NCI-H1930 (cell line): ENCODE measurements at regions not wholly inside any gene's neighbourhood (a gene's known extent, or its start where the extent isn't known, plus 50 kb on each side); places are given as distances from the start of the nearest gene placed in this dataset.
"Not testable (repeated sequence)": the region's sequence is repeated elsewhere in the genome, so short reads cannot be mapped to it uniquely, and the experiment has no call there.

Experiments used
- DNase-seq, 2 experiments: peaks; one replicate each; lab custom pipeline; 2025; lab: John Stamatoyannopoulos, UW

GRCh38 chr5:99061299-99061698 is 132.5 kb upstream of the CHD1 start:
- DNase-seq = no peak

DNA sequence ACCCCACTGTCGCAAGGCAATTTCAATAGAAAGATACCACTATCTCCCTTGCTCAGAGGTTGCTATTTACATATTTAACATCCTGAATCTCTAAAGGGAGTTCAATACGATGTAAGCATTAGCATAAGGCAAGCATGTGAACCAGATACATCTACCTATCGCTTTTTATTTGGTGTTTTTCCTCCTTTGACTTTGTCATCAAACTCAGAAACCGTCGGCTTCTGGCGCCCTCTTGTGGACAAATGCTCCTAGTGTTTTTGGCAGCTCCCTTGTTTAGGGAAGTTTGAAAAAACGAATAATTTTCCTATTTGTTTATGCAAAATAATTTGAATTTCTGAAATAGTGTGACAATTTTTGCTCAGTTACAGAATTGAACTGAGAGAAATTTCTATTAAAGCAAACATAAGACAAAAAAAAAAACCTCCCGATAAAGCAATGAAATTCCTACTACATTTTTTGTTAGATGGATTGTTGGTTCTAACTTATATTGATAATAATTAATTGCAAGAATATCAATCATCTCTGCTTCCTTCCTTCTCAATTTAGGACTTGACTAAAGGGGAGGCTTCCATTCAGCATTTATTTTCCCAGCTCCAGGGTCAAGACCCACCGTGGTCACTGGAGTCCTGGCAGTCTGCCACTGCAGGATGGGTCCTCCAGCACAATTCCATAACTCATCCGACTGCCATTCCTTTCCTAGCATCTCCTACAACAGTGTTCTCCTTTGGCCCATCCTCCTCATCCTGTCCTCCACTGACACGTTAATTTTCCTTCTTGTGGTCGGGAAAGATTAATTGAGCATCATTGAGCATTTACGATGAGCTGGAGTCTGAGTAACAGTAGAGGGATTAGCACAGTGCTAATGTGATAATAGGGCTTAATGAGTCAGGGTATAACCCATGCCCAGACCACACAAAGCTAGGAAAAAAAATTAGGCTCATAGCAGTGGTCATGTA is 131.8 kb upstream of the CHD1 start:
- peak; percentile 2 to 25 for DNase-seq

- DNase-seq = no peak
Measured at GRCh38 chr5:99059685-99060084, 130.9 kb upstream of the CHD1 start.

DNA sequence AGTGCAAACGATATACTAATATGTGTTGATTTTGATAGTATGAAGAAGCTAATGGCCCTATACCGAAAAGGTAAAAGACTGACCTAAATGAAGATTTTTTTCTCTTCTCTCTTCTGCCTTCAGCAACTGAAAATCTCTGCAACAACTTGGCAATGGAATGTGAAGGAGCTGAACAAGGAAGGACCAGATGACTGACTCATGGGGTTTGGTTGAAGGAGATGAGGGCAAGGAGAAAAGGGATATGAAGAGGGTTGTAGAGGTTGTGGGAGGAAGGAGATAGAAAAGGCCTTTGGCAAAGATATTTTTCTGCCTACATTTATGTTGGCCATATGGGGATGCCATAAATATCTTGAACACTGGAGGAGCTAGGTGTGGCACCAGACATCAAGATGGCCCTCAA is 129.7 kb upstream of the CHD1 start:
- no peak for DNase-seq

DNA sequence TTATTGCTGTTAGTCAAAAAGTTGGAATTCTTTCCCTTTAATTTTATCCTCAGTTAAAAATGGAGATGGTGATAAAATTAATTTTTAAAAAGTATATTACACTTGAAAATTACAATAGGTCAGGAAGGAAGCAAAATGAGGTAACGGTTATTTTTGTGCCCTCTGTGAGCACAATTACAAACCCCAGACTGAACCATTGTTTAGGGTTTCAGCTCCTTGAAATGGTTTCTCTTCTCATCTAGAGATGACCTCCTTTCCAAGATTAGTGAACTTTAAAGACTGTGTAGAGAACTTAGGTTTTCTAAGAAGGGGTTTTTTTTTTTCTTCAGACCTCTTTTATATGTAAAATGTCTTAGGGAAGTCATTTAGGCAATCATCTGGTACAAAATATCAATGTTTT is 126.2 kb upstream of the CHD1 start:
- no peak for DNase-seq

GRCh38 chr5:99045871-99046270 is 117.1 kb upstream of the CHD1 start:
- no peak for DNase-seq

- not testable (repeated sequence) for DNase-seq
Measured at GRCh38 chr5:99043257-99043656, 114.5 kb upstream of the CHD1 start.

GRCh38 chr5:99037668-99038067 is 108.9 kb upstream of the CHD1 start:
- no peak for DNase-seq

DNA sequence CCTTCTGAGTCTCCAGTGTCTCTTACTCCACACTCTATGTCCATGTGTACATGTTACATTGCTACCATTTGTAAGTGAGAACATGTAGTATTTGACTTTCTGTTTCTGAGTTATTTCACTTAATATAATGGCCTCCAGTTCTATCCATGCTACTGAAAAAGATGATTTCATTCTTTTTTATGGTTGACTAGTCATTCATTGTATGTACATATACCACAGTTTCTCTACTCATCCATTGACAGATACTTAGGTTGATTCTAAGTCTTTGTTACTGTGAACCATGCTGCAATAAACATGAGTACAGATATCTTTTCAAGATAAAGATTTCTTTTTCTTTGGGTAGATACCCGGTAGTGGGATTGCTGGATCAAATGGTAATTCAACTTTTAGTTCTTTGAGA is 107.1 kb upstream of the CHD1 start:
- no peak for DNase-seq

GRCh38 chr5:99034336-99034735 is 105.5 kb upstream of the CHD1 start:
- DNase-seq = no peak

- no peak for DNase-seq
Measured at GRCh38 chr5:99033014-99033900, 104.5 kb upstream of the CHD1 start.

GRCh38 chr5:99032234-99033013 is 103.6 kb upstream of the CHD1 start:
- DNase-seq = peak; percentile 2

DNA sequence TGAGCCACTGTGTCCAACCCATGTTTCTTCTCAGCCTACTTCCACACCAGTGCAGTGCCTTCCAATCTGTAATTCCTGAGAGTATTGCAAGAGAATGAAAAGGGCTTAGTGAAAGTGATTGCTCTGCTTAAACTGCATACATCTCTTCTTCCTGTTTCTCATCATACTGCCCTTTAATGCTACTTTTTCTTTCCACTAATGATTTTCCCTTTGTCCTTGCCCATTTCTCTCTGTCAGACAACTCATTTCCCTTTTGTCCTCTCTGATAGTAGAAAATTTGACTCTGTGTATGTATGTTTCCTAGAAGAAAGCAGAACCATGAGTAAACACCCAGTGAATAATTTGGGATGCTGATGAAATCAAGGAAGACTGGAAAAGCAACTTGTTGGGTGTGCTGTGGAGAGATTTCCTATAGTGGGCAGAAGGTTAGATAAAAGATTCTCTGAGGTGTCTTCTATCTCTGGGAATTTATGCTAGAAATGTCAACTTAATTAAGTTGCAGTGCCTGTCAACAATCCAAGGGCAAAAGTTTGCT is 102.2 kb upstream of the CHD1 start:
- no peak for DNase-seq

DNA sequence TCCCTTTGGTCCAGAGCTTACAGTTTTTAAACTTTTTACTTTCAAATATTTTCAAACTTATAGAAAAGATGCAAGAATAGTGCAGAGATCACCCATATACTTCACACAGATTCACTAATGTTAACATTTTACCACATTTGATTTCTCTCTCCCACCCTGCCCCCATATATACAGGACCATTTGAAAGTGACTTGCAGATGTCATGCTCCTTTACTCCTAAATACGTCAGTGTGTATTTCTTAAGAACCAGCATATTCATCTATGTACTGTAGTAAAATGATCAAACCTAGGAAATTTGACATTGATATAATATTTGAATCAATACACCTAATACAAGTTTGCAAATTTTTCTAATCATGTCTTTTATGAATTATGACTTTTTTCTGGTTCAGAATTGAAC is 100.4 kb upstream of the CHD1 start:
- DNase-seq = no peak

- not testable (repeated sequence) for DNase-seq
Measured at GRCh38 chr5:99028170-99028569, 99.4 kb upstream of the CHD1 start.

GRCh38 chr5:99025298-99026045 is 96.7 kb upstream of the CHD1 start:
- no peak for DNase-seq

DNA sequence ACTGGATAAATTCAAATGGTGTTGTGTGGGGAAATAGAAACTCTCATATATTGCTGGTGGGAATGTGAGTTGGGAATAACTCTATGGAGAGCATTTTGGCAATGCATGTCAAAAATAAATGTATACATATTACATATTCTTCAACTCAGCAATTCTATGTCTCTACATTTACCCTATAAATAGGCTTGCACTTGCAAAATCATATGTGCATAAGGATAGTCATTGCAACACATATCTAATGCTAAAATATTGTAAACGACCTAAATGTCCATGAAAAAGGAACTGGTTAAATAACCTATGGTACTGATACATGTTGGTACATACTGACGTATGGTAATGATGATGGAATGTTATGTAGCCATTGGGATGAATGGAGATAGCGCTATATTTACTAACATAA is 94.5 kb upstream of the CHD1 start:
- DNase-seq = no peak

DNA sequence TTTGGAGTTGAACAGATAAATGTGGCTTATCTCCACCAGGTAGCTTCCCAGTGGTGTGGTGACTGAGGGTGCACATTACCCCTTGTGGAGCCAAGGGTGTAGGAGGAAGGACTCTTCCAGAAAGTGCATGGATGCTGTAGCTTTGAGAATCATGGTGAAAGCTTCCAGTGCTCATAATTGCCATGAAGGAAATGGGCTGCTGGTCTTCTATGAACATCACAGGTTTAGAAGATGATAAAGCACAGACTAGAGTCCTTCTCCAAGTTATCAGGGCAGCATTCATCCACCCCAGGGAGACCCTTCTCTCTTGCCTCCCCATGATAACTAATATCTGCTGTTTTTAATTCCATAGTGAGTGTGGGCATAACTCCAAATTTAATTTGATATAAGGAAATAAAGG is 93.4 kb upstream of the CHD1 start:
- no peak for DNase-seq

GRCh38 chr5:99020698-99021048 is 91.9 kb upstream of the CHD1 start:
- no peak for DNase-seq

DNA sequence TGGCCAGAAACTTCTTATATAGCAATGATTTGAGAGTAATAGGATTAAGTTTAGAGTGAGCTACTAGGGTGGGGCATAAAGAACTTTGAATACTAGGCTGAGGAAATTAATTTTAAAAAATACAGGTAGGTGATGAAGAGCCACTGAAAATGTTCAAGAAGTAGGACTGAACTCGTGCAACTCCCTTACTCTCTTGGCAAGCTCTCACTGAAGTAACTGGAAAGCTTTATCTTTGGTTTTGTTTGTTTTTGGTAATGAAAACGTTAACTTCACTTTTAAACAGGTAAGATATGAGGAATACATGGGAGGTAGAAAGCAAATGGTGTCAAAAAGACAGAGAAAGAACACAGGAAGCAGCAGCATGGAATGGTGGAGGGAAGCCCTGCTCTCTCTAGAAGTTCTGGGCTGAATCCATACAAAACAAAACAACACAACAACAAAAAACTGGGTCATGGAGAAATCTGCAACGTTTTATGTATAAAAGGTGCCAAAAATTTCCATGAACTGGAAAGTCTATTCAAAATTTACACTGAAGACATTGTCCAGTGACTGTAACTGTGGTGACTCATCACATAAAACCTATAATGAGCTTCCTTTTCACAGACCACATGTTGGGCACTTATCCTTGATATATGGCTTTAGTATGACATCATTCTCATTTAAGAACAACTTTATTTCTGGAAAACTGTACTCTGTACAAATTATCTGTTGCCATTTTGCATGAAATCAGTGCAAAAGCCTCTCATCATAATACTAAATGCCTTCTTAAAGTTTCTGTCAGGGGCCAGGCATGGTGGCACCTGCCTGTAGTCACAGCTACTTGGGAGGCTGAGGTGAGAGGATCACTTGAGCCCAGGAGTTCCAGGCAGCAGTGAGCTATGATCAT is 91.2 kb upstream of the CHD1 start:
- no peak for DNase-seq
